RCC 7860 (cell line): ENCODE measurements at regions not wholly inside any gene's neighbourhood (a gene's known extent, or its start where the extent isn't known, plus 50 kb on each side); places are given as distances from the start of the nearest gene placed in this dataset.

ENCODE experiments used
- DNase-seq: peaks from one replicate; pipeline ENCODE4 v3.0.0-alpha.2; 2015; ENCODE audit warnings: low spot score
- FAIRE-seq: peaks from 2 replicates; lab custom pipeline; 2012; peaks lifted over from hg19 to GRCh38; lab: Jason Lieb, UNC

- no peak for DNase-seq
Measured at GRCh38 chr6:135703007-135703406, 148.5 kb upstream of the PDE7B start.

GRCh38 chr6:135703621-135704020 lies 147.9 kb upstream of the PDE7B start:
- FAIRE-seq: no peak
- no peak for DNase-seq

More at GRCh38 chr6:135703007-135703406, 148.5 kb upstream of the PDE7B start:
- no peak for FAIRE-seq

- FAIRE-seq (no peak), DNase-seq (no peak)
Measured at GRCh38 chr6:135707426-135707825, 144.1 kb upstream of the PDE7B start.

- FAIRE-seq: no peak
- DNase-seq: no peak
Measured at GRCh38 chr6:135710042-135710441, 141.5 kb upstream of the PDE7B start.

GRCh38 chr6:135722190-135722589 lies 129.3 kb upstream of the PDE7B start:
- FAIRE-seq (no peak), DNase-seq (peak; percentile 32)

- FAIRE-seq: peak; percentile 99
- DNase-seq: peak; percentile 100
Measured at GRCh38 chr6:135722679-135723078, 128.8 kb upstream of the PDE7B start.

- FAIRE-seq (no peak), DNase-seq (no peak)
Measured at GRCh38 chr6:135728589-135728988, 122.9 kb upstream of the PDE7B start.

GRCh38 chr6:135731116-135731515 lies 120.4 kb upstream of the PDE7B start:
- no peak for DNase-seq
- no peak for FAIRE-seq

GRCh38 chr6:135736351-135736750 lies 115.2 kb upstream of the PDE7B start:
- peak; percentile 44 for DNase-seq
- peak; percentile 85 for FAIRE-seq

GRCh38 chr6:135738636-135739035 lies 112.9 kb upstream of the PDE7B start:
- FAIRE-seq (no peak), DNase-seq (no peak)

- DNase-seq: peak; percentile 91
- peak; percentile 96 for FAIRE-seq
Measured at GRCh38 chr6:135739288-135739687, 112.2 kb upstream of the PDE7B start.

GRCh38 chr6:135740580-135740979 lies 110.9 kb upstream of the PDE7B start:
- FAIRE-seq (no peak), DNase-seq (no peak)

GRCh38 chr6:135743476-135743875 lies 108.0 kb upstream of the PDE7B start:
- no peak for DNase-seq
- no peak for FAIRE-seq

GRCh38 chr6:135748189-135748588 lies 103.3 kb upstream of the PDE7B start:
- DNase-seq (no peak), FAIRE-seq (no peak)

- no peak for FAIRE-seq
- DNase-seq: no peak
Measured at GRCh38 chr6:135750081-135750480, 101.4 kb upstream of the PDE7B start.

- FAIRE-seq (no peak), DNase-seq (no peak)
Measured at GRCh38 chr6:135753196-135753595, 98.3 kb upstream of the PDE7B start.

GRCh38 chr6:135759831-135760230 lies 91.7 kb upstream of the PDE7B start:
- DNase-seq (no peak), FAIRE-seq (no peak)

GRCh38 chr6:135774006-135774405 lies 77.5 kb upstream of the PDE7B start:
- no peak for FAIRE-seq

GRCh38 chr6:135779213-135779612 lies 72.3 kb upstream of the PDE7B start:
- FAIRE-seq: no peak

More at GRCh38 chr6:135774006-135774405, 77.5 kb upstream of the PDE7B start:
- no peak for DNase-seq

GRCh38 chr6:135780326-135780725 lies 71.2 kb upstream of the PDE7B start:
- no peak for FAIRE-seq
- no peak for DNase-seq

More at GRCh38 chr6:135779213-135779612, 72.3 kb upstream of the PDE7B start:
- no peak for DNase-seq

GRCh38 chr6:135782546-135782945 lies 69.0 kb upstream of the PDE7B start:
- FAIRE-seq (no peak), DNase-seq (no peak)

- DNase-seq: no peak
- no peak for FAIRE-seq
Measured at GRCh38 chr6:135784507-135784906, 67.0 kb upstream of the PDE7B start.

- no peak for DNase-seq
- no peak for FAIRE-seq
Measured at GRCh38 chr6:135789375-135790050, 62.0 kb upstream of the PDE7B start.
